Uterus (tissue), 3 donors: ENCODE measurements at regions not wholly inside any gene's neighbourhood (a gene's known extent, or its start where the extent isn't known, plus 50 kb on each side); places are given as distances from the start of the nearest gene placed in this dataset.

Experiments
- DNase-seq, 2 donors: peaks; one replicate each; pipeline ENCODE4 v3.0.0-alpha.2; 2019 to 2020
- H3K27ac ChIP-seq, 2 donors: fragments of 200-600 bp; sonication (generic); 1 replicate in 1 of 2; 2 replicates in 1 of 2; pipeline ENCODE4 v1.5.1; 2016 to 2018
- H3K27me3 ChIP-seq, 2 donors: fragments of 200-600 bp; sonication (generic); one replicate each; pipeline ENCODE4 v1.5.1; 2018 to 2019; ENCODE audit warnings: control low read depth in 1 of 2
- H3K36me3 ChIP-seq, 2 donors: fragments of 200-600 bp; sonication (generic); one replicate each; pipeline ENCODE4 v1.5.1; 2019; ENCODE audit warnings: control low read depth in 1 of 2
- H3K4me1 ChIP-seq, 2 donors: fragments of 200-600 bp; sonication (generic); one replicate each; pipeline ENCODE4 v1.5.1; 2018 to 2019; ENCODE audit warnings: control low read depth in 1 of 2
- H3K4me3 ChIP-seq, 2 donors: fragments of 200-600 bp; sonication (generic); 1 replicate in 1 of 2; 2 replicates in 1 of 2; pipeline ENCODE4 v1.5.1; 2018 to 2019; ENCODE audit warnings: mild to moderate bottlenecking in 1 of 2
- H3K9me3 ChIP-seq, 2 donors: fragments of 200-600 bp; sonication (generic); one replicate each; pipeline ENCODE4 v1.5.1; 2019; ENCODE audit warnings: control low read depth in 1 of 2
- CTCF ChIP-seq, 4 experiments: fragments of 200-600 bp in 2 of 4; fragments of 450-650 bp in 2 of 4; sonication (generic) in 2 of 4; IDR thresholded peaks; one replicate each; pipeline ENCODE4 v1.5.1; 2016 to 2019; ENCODE audit warnings: antibody characterized with exemption in 4 of 4, mild to moderate bottlenecking in 2 of 4, moderate library complexity in 1 of 4
- POLR2A ChIP-seq, 2 donors: fragments of 450-650 bp; IDR thresholded peaks; one replicate each; pipeline ENCODE4 v1.6.1; 2016; ENCODE audit warnings: antibody characterized with exemption in 2 of 2, mild to moderate bottlenecking in 1 of 2, moderate library complexity in 1 of 2
- intact Hi-C: fragments of 100-400 bp; cut with DNase I; formaldehyde crosslinking; loops from one replicate; pipeline ENCODE4 v1.15.1; 2023; ENCODE audit warnings: low total_unique reads
- donor health status: DM: yes; HTN: yes; CAD: no.

- Histone ChIP-seq H3K27ac (no peak overlapping the region), H3K4me3 (no peak overlapping the region), H3K9me3 (no peaks in the 10 kb centered on the region), H3K27me3 (no peaks in the 10 kb centered on the region), H3K4me1 (no peaks in the 10 kb centered on the region), H3K36me3 (no peaks in the 10 kb centered on the region)
- no peak for TF ChIP-seq CTCF (IDR thresholded peaks at IDR 0.05)
- TF ChIP-seq POLR2A (IDR thresholded peaks at IDR 0.05), result no peak
- no peak for DNase-seq
- intact Hi-C loops, result no loop called here
Measured at GRCh38 chr16:26801628-26802027, 265.1 kb upstream of the C16orf82 start.

- intact Hi-C loops, result no loop called here
- DNase-seq, result no peak
- Histone ChIP-seq H3K27me3 (no peaks in the 10 kb centered on the region), H3K9me3 (no peaks in the 10 kb centered on the region), H3K36me3 (no peaks in the 10 kb centered on the region), H3K4me3 (no peak overlapping the region), H3K4me1 (no peaks in the 10 kb centered on the region), H3K27ac (no peak overlapping the region)
- no peak for TF ChIP-seq CTCF (IDR thresholded peaks at IDR 0.05)
- no peak for TF ChIP-seq POLR2A (IDR thresholded peaks at IDR 0.05)
Measured at GRCh38 chr16:26802440-26802839, 264.3 kb upstream of the C16orf82 start.

DNA sequence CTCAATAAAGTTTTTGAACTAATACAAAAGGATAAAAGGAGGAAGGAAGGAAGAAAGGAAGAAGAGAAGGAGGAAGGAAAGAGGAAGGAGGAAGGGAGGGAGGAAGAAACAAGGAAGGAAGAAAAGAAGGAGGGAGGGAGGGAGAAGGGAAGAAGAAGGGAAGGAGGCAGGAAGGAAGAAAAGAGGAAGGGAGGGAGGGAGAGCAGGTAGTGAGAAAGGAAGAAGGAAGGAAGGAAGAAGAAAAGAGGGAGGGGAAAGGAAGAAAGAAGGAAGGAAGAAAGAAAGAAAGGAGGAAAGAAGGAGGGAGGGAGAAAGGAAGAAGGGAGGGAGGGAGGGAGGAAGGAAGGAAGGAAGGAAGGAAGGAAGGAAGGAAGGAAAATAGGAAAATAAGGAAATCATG is 263.8 kb upstream of the C16orf82 start:
- Histone ChIP-seq H3K36me3 (no peaks in the 10 kb centered on the region), H3K27ac (no peak overlapping the region), H3K4me1 (no peaks in the 10 kb centered on the region), H3K9me3 (no peaks in the 10 kb centered on the region), H3K27me3 (no peaks in the 10 kb centered on the region), H3K4me3 (no peak overlapping the region)
- no peak for DNase-seq
- TF ChIP-seq CTCF (IDR thresholded peaks at IDR 0.05) (no peak), POLR2A (IDR thresholded peaks at IDR 0.05) (no peak)
- intact Hi-C loops, result no loop called here

- TF ChIP-seq POLR2A (IDR thresholded peaks at IDR 0.05) (no peak), CTCF (IDR thresholded peaks at IDR 0.05) (no peak)
- Histone ChIP-seq H3K4me1 (no peaks in the 10 kb centered on the region), H3K27ac (no peak overlapping the region), H3K9me3 (no peaks in the 10 kb centered on the region), H3K4me3 (no peak overlapping the region), H3K27me3 (no peaks in the 10 kb centered on the region), H3K36me3 (no peaks in the 10 kb centered on the region)
- intact Hi-C loops, result no loop called here
- DNase-seq, result no peak
Measured at GRCh38 chr16:26806657-26807056, 260.1 kb upstream of the C16orf82 start.

- no peaks in the 10 kb centered on the region for H3K9me3 ChIP-seq
- H3K4me3 ChIP-seq, result no peak overlapping the region
- H3K4me1 ChIP-seq, result no peaks in the 10 kb centered on the region
- TF ChIP-seq CTCF (IDR thresholded peaks at IDR 0.05) (no peak), POLR2A (IDR thresholded peaks at IDR 0.05) (no peak)
- intact Hi-C loops, result no loop called here
- H3K27ac ChIP-seq, result no peak overlapping the region
- H3K27me3 ChIP-seq, result no peaks in the 10 kb centered on the region
- no peaks in the 10 kb centered on the region for H3K36me3 ChIP-seq
- DNase-seq, result no peak
Measured at GRCh38 chr16:26809461-26809860, 257.3 kb upstream of the C16orf82 start.
